Stomach (tissue), 8 donors: ENCODE measurements at regions not wholly inside any gene's neighbourhood (a gene's known extent, or its start where the extent isn't known, plus 50 kb on each side); places are given as distances from the start of the nearest gene placed in this dataset.

Experiments
- DNase-seq, 2 donors: peaks; one replicate each; pipeline versions ENCODE4 v3.0.0 to v3.0.0-alpha.2; 2013 to 2019
- H3K27ac ChIP-seq, 5 donors: fragments of 200-600 bp in 4 of 5; sonication (generic) in 4 of 5; one replicate each; pipeline ENCODE4 v1.5.1; 2013 to 2019; ENCODE audit warnings: mild to moderate bottlenecking in 1 of 5, moderate library complexity in 1 of 5
- H3K27me3 ChIP-seq, 3 donors: fragments of 200-600 bp; sonication (generic); one replicate each; pipeline ENCODE4 v1.5.1; 2017 to 2019; ENCODE audit warnings: mixed run types in 1 of 3
- H3K36me3 ChIP-seq, 4 donors: fragments of 200-600 bp; sonication (generic); 1 replicate in 3 of 4; 2 replicates in 1 of 4; pipeline ENCODE4 v1.5.1; 2016 to 2019
- H3K4me1 ChIP-seq, 4 donors: fragments of 200-600 bp; sonication (generic); one replicate each; pipeline ENCODE4 v1.5.1; 2016 to 2019
- H3K4me3 ChIP-seq, 4 donors: fragments of 200-600 bp; sonication (generic) in 3 of 4; one replicate each; pipeline ENCODE4 v1.5.1; 2016 to 2019; ENCODE audit warnings: mild to moderate bottlenecking in 1 of 4
- H3K9me3 ChIP-seq, 4 donors: fragments of 200-600 bp; sonication (generic); one replicate each; pipeline ENCODE4 v1.5.1; 2016 to 2019
- CTCF ChIP-seq, 7 experiments: fragments of 450-650 bp in 4 of 7; fragments of 200-600 bp in 3 of 7; sonication (generic) in 3 of 7; IDR thresholded peaks; one replicate each; pipeline ENCODE4 v1.5.1; 2016 to 2019; ENCODE audit warnings: antibody characterized with exemption in 7 of 7, control low read depth in 2 of 7, mild to moderate bottlenecking in 1 of 7
- EP300 ChIP-seq: sonication (generic); formaldehyde crosslinking; IDR thresholded peaks from one replicate; pipeline ENCODE4 v1.6.1; 2017; ENCODE audit warnings: antibody characterized with exemption
- POLR2A ChIP-seq, 4 donors: fragments of 450-650 bp; IDR thresholded peaks; one replicate each; pipeline ENCODE4 v1.6.1; 2016; ENCODE audit warnings: antibody characterized with exemption in 4 of 4, control low read depth in 2 of 4, mild to moderate bottlenecking in 1 of 4, moderate library complexity in 1 of 4
- POLR2AphosphoS5 ChIP-seq, 3 donors: sonication (generic); formaldehyde crosslinking; IDR thresholded peaks; one replicate each; pipeline ENCODE4 v1.6.1; 2016; ENCODE audit warnings: antibody characterized with exemption in 3 of 3
- WGBS, 5 donors: extraction: QIAGEN DNeasy Blood & Tissue Kit in 3 of 5; methylation state at CpG; one replicate each; pipeline versions ENCODE4 v1.1.5 to v1.1.7; 2013 to 2018; 5-methylcytosine and 5-hydroxymethylcytosine counted together
- intact Hi-C: fragments of 100-400 bp; cut with DNase I; formaldehyde crosslinking; loops from one replicate; pipeline ENCODE4 v1.15.1; 2023; ENCODE audit warnings: low total_unique reads
- donor health status: healthy with polysubstance abuse.
- donor health status: Bipolar disorder and iron deficiency.
- donor health status: healthy.

DNA sequence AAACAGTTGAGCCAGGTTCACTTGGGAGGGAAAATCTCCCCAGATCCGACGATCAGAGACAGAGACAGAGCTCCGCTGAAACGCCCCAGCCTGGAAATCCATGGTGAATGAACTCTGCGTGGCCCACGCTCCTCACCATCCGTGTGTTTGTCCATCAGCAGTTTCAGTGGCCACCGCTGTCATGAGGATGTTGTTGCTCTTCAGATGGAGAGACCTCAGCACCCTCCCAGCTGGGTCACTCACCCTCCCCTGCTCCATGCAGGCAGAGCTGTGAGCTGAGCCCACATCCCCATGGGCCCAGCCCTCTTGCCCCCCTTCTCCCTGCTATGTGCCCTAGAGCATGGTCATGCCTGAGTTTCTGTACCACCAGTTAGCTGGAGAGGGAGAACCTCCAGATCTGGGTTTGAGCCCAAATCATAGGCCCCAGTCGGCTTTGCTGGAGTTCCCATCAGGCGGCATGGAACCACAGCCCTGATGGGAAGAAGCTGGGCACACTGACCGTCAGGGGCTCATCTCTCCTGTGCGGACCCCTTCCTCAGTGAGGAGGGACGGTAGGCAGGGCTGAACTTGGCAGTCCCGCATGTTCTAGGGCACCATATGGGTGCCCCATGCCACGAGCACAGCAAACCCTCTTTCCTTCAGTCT is 154.4 kb upstream of the COL5A1 start:
- TF ChIP-seq POLR2A (IDR thresholded peaks at IDR 0.05), result no peak
- TF ChIP-seq CTCF (IDR thresholded peaks at IDR 0.05), result no peak
- no peak for TF ChIP-seq EP300
- no peak for TF ChIP-seq POLR2AphosphoS5 (IDR thresholded peaks at IDR 0.05)
- H3K4me3 ChIP-seq, result no peak overlapping the region
- no peaks in the 10 kb centered on the region for H3K9me3 ChIP-seq
- no peak overlapping the region for H3K27ac ChIP-seq
- H3K27me3 ChIP-seq, result peaks cover 0 to 13% (median 3%) of the 10 kb centered on the region in 3 donors
- no peaks in the 10 kb centered on the region for H3K4me1 ChIP-seq
- WGBS, 5 donors, result 84 to 92% (median 87%) methylated on average over 14 to 15 of the region's 15 CpGs
- no peaks in the 10 kb centered on the region for H3K36me3 ChIP-seq
- intact Hi-C loops, result no loop called here
- no peak for DNase-seq

DNA sequence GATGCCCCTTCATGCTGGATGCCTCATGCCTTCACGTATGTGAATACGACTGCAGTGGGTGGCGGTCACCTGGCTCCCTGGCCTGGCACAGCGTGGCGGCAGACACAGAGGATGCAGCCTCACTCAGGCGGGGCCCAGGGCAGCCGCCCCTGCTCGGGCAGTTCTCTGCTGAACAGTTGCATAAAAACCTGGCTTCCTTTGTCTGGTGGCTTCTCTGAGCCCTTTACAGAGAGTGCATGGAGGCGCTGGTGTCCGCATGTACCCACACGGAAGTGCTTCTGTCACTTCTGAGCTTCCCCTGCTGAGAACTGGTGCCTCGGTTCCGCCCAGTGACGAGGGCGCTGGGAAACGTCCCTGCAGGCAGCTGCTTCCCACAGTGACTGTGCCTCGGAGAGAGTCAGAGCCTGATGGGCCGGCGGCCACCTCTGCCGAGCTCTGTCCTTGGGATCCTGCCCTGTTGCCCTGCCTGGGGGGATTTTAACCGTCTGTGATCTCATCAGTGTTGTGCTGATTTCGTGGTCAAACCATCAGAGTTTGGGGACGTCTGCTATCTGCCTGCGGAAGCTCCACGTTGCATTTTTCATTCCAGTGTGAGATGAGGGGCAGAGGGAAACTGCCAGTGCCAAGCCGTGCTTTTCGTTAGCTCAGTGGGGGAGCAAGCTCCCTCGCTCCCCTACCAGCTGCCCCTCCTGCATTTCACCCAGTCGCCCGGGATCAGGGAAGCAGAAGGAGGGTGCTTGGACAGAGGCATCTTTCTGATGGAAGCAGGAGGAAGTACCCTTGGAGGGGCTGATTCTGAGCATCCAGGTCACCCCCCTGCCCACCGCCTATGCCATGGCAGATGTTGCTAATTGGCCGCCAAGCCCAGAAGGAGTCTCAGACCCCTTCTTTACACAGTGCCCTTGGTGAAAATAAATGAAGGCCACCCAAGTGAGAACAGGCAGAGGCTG is 153.0 kb upstream of the COL5A1 start:
- H3K9me3 ChIP-seq, result no peaks in the 10 kb centered on the region
- intact Hi-C loops, result no loop called here
- WGBS, 5 donors, result 54 to 72% (median 64%) methylated on average over 16 to 32 of the region's 32 CpGs
- H3K27ac ChIP-seq, result no peak overlapping the region
- TF ChIP-seq POLR2A (IDR thresholded peaks at IDR 0.05) (no peak), EP300 (no peak), CTCF (IDR thresholded peaks at IDR 0.05) (no peak), POLR2AphosphoS5 (IDR thresholded peaks at IDR 0.05) (no peak)
- peaks cover 0 to 22% (median 5%) of the 10 kb centered on the region in 3 donors for H3K27me3 ChIP-seq
- H3K36me3 ChIP-seq, result no peaks in the 10 kb centered on the region
- DNase-seq, result no peak
- H3K4me1 ChIP-seq, result no peaks in the 10 kb centered on the region
- H3K4me3 ChIP-seq, result no peak overlapping the region

- H3K4me3 ChIP-seq, result no peak overlapping the region
- H3K27ac ChIP-seq, result no peak overlapping the region
- WGBS, 5 donors, result 86 to 92% (median 88%) methylated on average over 13 of the region's 13 CpGs
- no peaks in the 10 kb centered on the region for H3K9me3 ChIP-seq
- no peaks in the 10 kb centered on the region for H3K36me3 ChIP-seq
- intact Hi-C loops, result no loop called here
- TF ChIP-seq POLR2A (IDR thresholded peaks at IDR 0.05), result no peak
- no peak for TF ChIP-seq EP300
- no peak for TF ChIP-seq CTCF (IDR thresholded peaks at IDR 0.05)
- no peak for TF ChIP-seq POLR2AphosphoS5 (IDR thresholded peaks at IDR 0.05)
- no peaks in the 10 kb centered on the region for H3K4me1 ChIP-seq
- H3K27me3 ChIP-seq, result peaks cover 0 to 33% (median 5%) of the 10 kb centered on the region in 3 donors
- DNase-seq, result no peak
Observed at GRCh38 chr9:134489621-134490408, 151.8 kb upstream of the COL5A1 start.

GRCh38 chr9:134490446-134490845 is 151.2 kb upstream of the COL5A1 start:
- DNase-seq, result no peak
- H3K9me3 ChIP-seq, result no peaks in the 10 kb centered on the region
- no peaks in the 10 kb centered on the region for H3K36me3 ChIP-seq
- intact Hi-C loops, result no loop called here
- 86 to 90% (median 87%) methylated on average over 9 of the region's 9 CpGs for WGBS, 5 donors
- TF ChIP-seq POLR2AphosphoS5 (IDR thresholded peaks at IDR 0.05) (no peak), CTCF (IDR thresholded peaks at IDR 0.05) (no peak), POLR2A (IDR thresholded peaks at IDR 0.05) (no peak), EP300 (no peak)
- no peak overlapping the region for H3K27ac ChIP-seq
- H3K4me1 ChIP-seq, result no peaks in the 10 kb centered on the region
- H3K4me3 ChIP-seq, result no peak overlapping the region
- H3K27me3 ChIP-seq, result peaks cover 0 to 34% (median 5%) of the 10 kb centered on the region in 3 donors
